Suppressor macrophage (primary cell): ENCODE measurements at regions not wholly inside any gene's neighbourhood (a gene's known extent, or its start where the extent isn't known, plus 50 kb on each side); places are given as distances from the start of the nearest gene placed in this dataset.
A peak's percentile ranks its signal among the peaks of the same experiment; 100 is the strongest.
"Not testable (repeated sequence)": the region's sequence is repeated elsewhere in the genome, so short reads cannot be mapped to it uniquely, and the experiment has no call there.

Experiments used
- DNase-seq, 4 experiments: peaks; one replicate each; pipeline ENCODE4 v3.0.0-alpha.2; 2020 to 2022

- no peak for DNase-seq
These were observed 72.3 kb upstream of the GRK3 start for GRCh38 chr22:25492162-25492561.

DNA sequence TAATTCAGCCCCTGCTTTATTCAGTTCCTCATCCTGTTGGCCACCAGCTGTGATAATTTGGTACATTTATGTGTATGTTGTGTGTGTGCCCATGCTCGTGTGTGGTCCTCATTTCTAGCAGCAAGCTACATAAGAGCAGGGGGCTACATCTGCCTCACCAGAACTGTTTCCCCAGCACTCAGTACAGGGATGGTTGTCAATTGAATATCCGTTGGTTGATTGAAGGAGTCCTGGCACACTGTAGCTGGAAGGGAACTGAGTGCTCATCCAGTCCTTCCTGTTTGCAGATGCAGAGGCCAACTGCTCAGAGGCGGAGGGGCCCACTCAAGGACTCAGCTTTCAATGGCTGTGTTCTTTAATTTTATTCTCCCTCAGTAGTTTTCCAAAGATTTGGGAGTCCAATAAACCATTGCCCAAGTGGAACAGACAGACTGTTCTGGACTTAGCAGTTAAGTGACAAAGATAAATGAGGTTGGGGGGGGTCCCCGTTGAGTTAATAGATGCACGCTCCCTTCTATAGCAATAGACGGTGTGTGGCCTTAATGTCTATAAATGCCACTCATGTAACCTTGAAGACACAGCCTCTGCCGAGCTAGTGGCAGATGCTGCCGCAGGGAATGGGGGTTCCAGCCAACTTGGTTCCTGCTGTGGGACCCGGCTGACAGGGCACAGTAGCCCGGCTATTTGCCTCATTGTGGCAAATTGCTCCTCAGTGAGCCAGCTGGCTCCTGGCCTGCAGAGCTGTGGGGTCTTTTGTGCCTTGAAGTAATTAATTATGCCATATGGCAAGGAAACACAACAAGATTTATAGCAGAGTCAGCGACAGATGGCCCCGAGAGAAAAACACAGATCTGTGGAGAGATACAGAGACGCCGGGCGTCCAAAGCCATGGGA is 71.4 kb upstream of the GRK3 start:
- peak; percentile 22 to 49 (median 42) for DNase-seq

GRCh38 chr22:25493794-25494193 is 70.7 kb upstream of the GRK3 start:
- no peak for DNase-seq

GRCh38 chr22:25494774-25495173 is 69.7 kb upstream of the GRK3 start:
- no peak for DNase-seq

DNA sequence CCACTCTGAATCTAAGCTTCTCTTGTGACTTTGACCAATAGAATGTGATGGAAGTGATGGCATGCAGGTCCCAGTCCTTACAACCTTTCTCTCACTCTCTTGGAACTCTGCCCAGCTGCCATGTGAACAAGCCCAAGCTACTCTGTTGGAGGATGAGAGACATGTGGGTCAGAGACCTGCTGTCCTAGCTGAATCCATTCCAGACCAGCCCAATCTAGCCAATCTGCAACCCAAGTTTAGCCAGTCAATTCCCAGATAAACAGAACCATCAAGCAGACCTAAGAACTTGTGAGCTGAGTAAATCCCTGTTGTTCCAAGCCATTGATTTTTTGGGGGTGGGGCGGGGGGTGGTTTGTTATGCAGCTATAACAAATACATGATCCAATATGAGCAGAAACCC is 69.2 kb upstream of the GRK3 start:
- peak in 1 of 4 experiments; percentile 16 for DNase-seq

- no peak for DNase-seq
These were observed 67.9 kb upstream of the GRK3 start for GRCh38 chr22:25496396-25497064.

GRCh38 chr22:25497181-25497641 is 67.3 kb upstream of the GRK3 start:
- peak in 3 of 4 experiments; percentile 22 to 59 (median 45) for DNase-seq

DNA sequence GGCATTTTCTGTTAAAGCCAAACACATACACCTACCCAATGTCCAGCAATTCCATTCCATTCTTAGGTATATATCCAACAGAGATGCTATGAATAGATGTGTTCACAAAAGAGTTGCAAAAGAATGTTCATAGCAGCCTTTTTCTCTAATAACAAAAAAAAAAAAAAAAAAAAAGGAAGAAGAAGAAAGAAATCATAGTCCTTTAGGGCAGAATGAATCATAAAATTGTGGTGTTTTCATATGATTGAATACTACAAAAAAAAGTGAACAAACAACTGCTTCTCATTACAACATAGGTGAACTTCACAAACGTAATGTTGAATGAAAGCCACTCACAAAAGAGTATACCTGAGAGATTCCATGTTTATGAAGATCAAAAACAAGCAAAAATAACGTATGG is 66.8 kb upstream of the GRK3 start:
- DNase-seq: peak in 2 of 4 experiments; percentile 55 to 72

- not testable (repeated sequence) for DNase-seq
These were observed 63.8 kb upstream of the GRK3 start for GRCh38 chr22:25500671-25501070.

DNA sequence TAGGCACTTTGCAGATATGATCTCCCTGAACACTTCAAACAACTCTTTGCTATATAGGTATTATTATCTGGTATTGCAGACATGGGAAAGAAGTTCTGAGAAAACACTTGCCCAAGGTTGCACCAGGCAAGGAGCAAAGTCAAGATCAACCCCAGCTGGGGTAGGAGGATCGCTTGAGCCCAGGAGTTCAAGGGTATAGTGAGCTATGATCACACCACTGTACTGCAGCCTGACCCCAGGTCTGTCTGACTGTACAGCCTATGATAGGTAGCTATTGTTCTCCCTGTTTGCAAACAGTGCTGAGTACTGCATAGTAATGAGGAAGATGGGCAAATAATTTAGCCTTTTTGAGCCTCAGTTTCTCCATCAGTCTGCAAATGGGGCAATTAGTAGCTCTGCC is 60.5 kb upstream of the GRK3 start:
- not testable (repeated sequence) for DNase-seq

- DNase-seq: no peak
These were observed 56.3 kb upstream of the GRK3 start for GRCh38 chr22:25508161-25508560.

DNA sequence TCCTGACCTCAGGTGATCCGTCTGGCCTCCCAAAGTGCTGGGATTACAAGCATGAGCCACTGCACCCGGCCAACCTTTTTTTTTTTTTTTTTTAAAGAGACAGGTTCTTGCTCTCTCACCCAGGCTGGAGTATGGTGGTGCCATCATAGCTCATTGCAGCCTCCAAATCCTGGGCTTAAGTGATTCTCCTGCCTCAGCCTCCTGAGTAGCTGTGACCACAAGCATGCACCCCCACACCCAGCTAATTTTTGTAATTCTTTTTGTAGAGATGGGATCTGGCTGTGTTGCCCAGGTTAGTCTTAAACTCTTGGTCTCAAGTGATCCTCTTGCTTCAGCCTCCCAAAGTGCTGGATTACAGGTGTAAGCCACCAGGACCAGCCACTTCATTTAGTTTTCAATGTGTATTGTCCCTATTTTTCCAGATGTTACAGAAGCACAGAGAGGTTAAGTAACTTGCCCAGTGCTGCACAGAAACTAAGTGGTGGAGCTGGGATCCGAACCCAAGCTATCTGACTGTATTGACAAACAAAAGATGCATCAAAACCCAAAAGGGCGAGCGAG is 55.6 kb upstream of the GRK3 start:
- DNase-seq: no peak

DNA sequence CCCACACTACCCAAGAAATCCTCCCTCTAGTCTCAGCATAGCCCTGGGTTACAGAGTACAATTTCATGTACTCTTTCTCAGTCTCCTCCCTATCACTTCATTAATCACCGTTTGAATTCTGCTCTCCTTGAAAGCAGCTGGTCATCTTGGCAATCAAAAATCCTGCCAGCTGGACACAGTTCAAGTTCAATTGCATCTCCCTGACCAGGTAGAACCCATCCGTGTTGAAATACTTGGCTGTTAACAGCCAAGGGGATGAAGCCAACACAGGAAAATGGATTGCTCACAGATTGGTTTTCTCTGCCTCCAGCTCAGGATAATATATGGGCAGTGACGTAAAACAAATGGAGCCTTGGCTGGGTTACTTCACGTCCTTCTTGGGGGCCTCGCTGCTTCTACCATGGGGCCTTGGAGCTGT is 55.1 kb upstream of the GRK3 start:
- DNase-seq: no peak

GRCh38 chr22:25510876-25511275 is 53.6 kb upstream of the GRK3 start:
- no peak for DNase-seq

DNA sequence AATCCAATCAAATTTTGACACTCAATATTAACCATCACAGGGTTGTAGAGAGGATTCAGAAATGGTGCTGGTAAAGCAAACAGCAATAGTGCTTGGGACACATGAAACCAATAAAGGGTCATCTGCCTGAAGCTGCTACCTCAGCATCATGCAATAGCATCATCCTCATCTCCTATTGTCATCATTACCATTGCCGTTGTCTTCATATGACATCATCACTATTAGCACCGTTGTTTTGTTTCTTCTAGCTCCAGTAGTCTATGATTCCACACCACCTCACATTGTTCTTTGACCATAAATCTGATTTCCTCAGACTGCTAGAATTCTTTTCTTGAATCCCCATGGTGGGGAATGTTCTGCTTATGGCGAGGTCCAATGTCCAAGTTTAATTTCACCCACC is 52.8 kb upstream of the GRK3 start:
- no peak for DNase-seq

DNA sequence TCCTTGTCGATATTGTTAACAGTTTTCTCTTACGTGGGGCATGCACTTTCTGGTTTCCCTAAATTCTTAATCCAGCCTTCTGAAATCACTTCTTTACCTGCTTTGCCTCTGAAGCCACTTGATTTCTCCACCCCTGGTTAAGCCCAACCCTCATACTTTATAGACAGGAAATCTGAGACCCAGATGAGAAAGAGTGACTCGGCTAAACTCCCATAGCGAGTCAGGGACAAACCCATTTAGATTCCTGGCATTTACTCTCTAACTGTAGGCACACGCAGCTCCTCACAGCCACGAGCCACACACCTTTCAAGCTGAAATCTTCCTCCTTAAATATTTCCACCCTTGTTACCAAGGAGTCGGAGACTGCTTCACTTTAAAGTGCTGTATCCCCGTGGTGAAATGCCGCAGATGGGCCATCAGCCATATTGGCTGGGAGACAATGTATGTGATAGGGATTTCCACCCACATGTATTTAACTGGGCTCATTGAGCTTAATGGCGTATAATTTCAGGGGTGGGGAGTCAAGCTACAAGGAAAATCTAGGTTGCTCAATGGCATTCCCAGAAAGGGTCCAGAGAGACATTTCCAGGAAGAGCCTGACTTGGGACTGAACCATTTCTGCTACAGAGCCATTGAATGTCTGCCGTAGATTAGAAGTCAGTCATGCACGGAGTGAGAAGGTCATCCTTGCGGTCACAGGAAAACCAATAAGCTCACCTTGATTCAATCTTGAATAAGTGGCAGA is 49.9 kb upstream of the GRK3 start:
- DNase-seq: no peak
